Heart right ventricle (tissue), 16 donors: ENCODE measurements at regions not wholly inside any gene's neighbourhood (a gene's known extent, or its start where the extent isn't known, plus 50 kb on each side); places are given as distances from the start of the nearest gene placed in this dataset.

ENCODE experiments used
- ATAC-seq, 8 donors: fragments of 200-7000 bp; cut with Tn5 transposase; one replicate each; pipeline ENCODE4 v1.9.1; 2020; ENCODE audit warnings: mild to moderate bottlenecking in 8 of 8, moderate library complexity in 8 of 8, moderate number of reproducible peaks in 1 of 8
- DNase-seq, 2 donors: peaks; one replicate each; pipeline ENCODE4 v3.0.0-alpha.2; 2020
- H3K27ac ChIP-seq, 10 donors: fragments of 200-600 bp; sonication (generic) in 2 of 10; one replicate each; pipeline versions ENCODE4 v1.5.0 to v1.8.0; 2020 to 2022; ENCODE audit warnings: mild to moderate bottlenecking in 3 of 10
- H3K27me3 ChIP-seq, 7 donors: fragments of 200-600 bp; one replicate each; pipeline ENCODE4 v1.8.0; 2021 to 2022; ENCODE audit warnings: mild to moderate bottlenecking in 2 of 7
- H3K36me3 ChIP-seq, 9 donors: fragments of 200-600 bp; sonication (generic) in 1 of 9; one replicate each; pipeline versions ENCODE4 v1.5.0 to v1.8.0; 2020 to 2022; ENCODE audit warnings: mild to moderate bottlenecking in 2 of 9
- H3K4me1 ChIP-seq, 9 donors: fragments of 200-600 bp; sonication (generic) in 1 of 9; one replicate each; pipeline versions ENCODE4 v1.5.0 to v1.8.0; 2020 to 2022; ENCODE audit warnings: mild to moderate bottlenecking in 4 of 9
- H3K4me3 ChIP-seq, 10 donors: fragments of 200-600 bp; sonication (generic) in 2 of 10; one replicate each; pipeline versions ENCODE4 v1.5.0 to v1.8.0; 2020 to 2022; ENCODE audit warnings: mild to moderate bottlenecking in 7 of 10, moderate library complexity in 2 of 10
- H3K9me3 ChIP-seq, 11 donors: fragments of 200-600 bp in 10 of 11; sonication (generic) in 2 of 11; one replicate each; pipeline versions ENCODE4 v1.5.0 to v1.8.0; 2013 to 2022; ENCODE audit warnings: mild to moderate bottlenecking in 2 of 11, control low read depth in 1 of 11, moderate library complexity in 1 of 11
- CTCF ChIP-seq, 9 donors: fragments of 200-600 bp; sonication (generic) in 2 of 9; IDR thresholded peaks; one replicate each; pipeline versions ENCODE4 v1.5.0 to v1.8.0; 2021 to 2022; ENCODE audit warnings: antibody characterized with exemption in 9 of 9, mild to moderate bottlenecking in 5 of 9, moderate library complexity in 1 of 9
- WGBS, 2 donors: extraction: QIAGEN DNeasy Blood & Tissue Kit; methylation state at CpG; one replicate each; pipeline ENCODE4 v1.1.7; 2013; ENCODE audit warnings: inconsistent platforms in 1 of 2; 5-methylcytosine and 5-hydroxymethylcytosine counted together
- intact Hi-C, 10 donors: fragments of 100-400 bp; cut with DNase I; formaldehyde crosslinking; loops; one replicate each; pipeline versions ENCODE4 v1.11.1 to v1.14.2; 2022
- donor health status: Arrhythmogenic right ventricular cardiomyopathy.
- donor health status: ischemic (EF 13 %, LVEDD 7.1; RV severe dilation, severe dysfunction).
- donor health status: healthy with polysubstance abuse.
- donor health status: DM: no; HTN: yes; CAD: no.
- donor health status: DM: no; HTN: no; CAD: no.
- donor health status: ischemic (EF 25% LVEDD 6.9; RV normal size, moderate dysfunction).
- donor health status: ischemic (EF 25% LVEDD 5.7; RV mildly dilated, moderate dysfunction).
- donor health status: healthy.
- donor health status: DM: yes; HTN: yes; CAD: no.
- donor health status: Ischemic cardiomyopathy.
- donor health status: ischemic (EF 35%, LVEDD 5.7; RV mildly dilated, moderate dysfunction).
- donor health status: nonischemic (EF 11% LVEDD 7.7; RV severe dilation, severe dysfunction).
- donor health status: DM: yes; HTN: yes; CAD: no.
- donor health status: PGD.
- donor health status: ischemic (EF 29% LVEDD 5.4; RV normal size, mild dysfunction).
- donor health status: nonischemic (EF 23%, LVEDD 6.1; RV moderate dilation, normal function).

- DNase-seq (no peak), ATAC-seq (no peak)
- H3K4me1 ChIP-seq: peaks cover 0 to 2% (median 0%) of the 10 kb centered on the region in 9 donors
- H3K4me3 ChIP-seq: no peak overlapping the region
- H3K36me3 ChIP-seq: no peaks in the 10 kb centered on the region
- intact Hi-C loops: no loop called here
- peaks cover 0 to 19% (median 0%) of the 10 kb centered on the region in 7 donors for H3K27me3 ChIP-seq
- WGBS, 2 donors: 51 to 56% methylated on average over 5 of the region's 5 CpGs
- H3K27ac ChIP-seq: no peak overlapping the region
- no peaks in the 10 kb centered on the region for H3K9me3 ChIP-seq
- no peak for TF ChIP-seq CTCF (IDR thresholded peaks at IDR 0.05)
Observed at GRCh38 chr4:10958226-10958856, 273.8 kb upstream of the CLNK start.

GRCh38 chr4:10951306-10951705 is 266.7 kb upstream of the CLNK start:
- Histone ChIP-seq H3K9me3 (no peaks in the 10 kb centered on the region), H3K27ac (no peak overlapping the region), H3K4me1 (peaks cover 0 to 2% (median 0%) of the 10 kb centered on the region in 9 donors), H3K4me3 (no peak overlapping the region), H3K36me3 (no peaks in the 10 kb centered on the region), H3K27me3 (no peaks in the 10 kb centered on the region)
- ATAC-seq: no peak
- no peak for TF ChIP-seq CTCF (IDR thresholded peaks at IDR 0.05)
- intact Hi-C loops: no loop called here
- no peak for DNase-seq
- 53 to 69% methylated on average over 2 of the region's 2 CpGs for WGBS, 2 donors

GRCh38 chr4:10949039-10949733 is 264.6 kb upstream of the CLNK start:
- ATAC-seq (no peak), DNase-seq (no peak)
- H3K4me1 ChIP-seq: no peaks in the 10 kb centered on the region
- no peaks in the 10 kb centered on the region for H3K9me3 ChIP-seq
- H3K27me3 ChIP-seq: no peaks in the 10 kb centered on the region
- TF ChIP-seq CTCF (IDR thresholded peaks at IDR 0.05): no peak
- H3K27ac ChIP-seq: no peak overlapping the region
- intact Hi-C loops: no loop called here
- H3K4me3 ChIP-seq: no peak overlapping the region
- no peaks in the 10 kb centered on the region for H3K36me3 ChIP-seq
- WGBS, 2 donors: 84% methylated on average over 6 of the region's 6 CpGs

GRCh38 chr4:10947898-10948297 is 263.3 kb upstream of the CLNK start:
- intact Hi-C loops: no loop called here
- Histone ChIP-seq H3K9me3 (no peaks in the 10 kb centered on the region), H3K4me1 (no peaks in the 10 kb centered on the region), H3K27me3 (no peaks in the 10 kb centered on the region), H3K27ac (no peak overlapping the region), H3K36me3 (no peaks in the 10 kb centered on the region), H3K4me3 (no peak overlapping the region)
- DNase-seq (no peak), ATAC-seq (no peak)
- TF ChIP-seq CTCF (IDR thresholded peaks at IDR 0.05): no peak
- WGBS, 2 donors: 67 to 87% methylated on average over 4 of the region's 4 CpGs
